ENCODE measurements at regions not wholly inside any gene's neighbourhood (a gene's known extent, or its start where the extent isn't known, plus 50 kb on each side); places are given as distances from the start of the nearest gene placed in this dataset.

DNA sequence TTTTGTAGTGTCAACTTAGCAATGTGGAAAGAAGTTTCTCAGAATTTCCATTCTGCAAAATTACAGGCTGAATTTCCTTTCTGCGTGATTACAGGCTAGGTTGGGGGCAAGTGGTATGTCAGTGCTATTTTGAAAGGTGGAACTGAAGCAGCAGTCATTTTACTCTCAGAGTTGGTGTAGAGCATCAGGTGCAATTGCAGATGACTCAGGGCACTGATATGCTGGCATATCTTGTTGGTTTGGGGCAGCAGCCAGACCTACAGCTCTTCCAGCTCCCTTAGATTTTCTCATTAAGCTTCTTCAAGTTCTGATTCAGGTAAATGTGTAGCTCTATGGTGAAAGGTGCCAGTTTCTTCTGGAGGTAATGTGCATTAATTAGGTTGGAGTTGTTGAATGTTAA, 930.7 kb upstream of the PCDH10 start:
- Histone ChIP-seq H3K9ac (ENCODE audit: low read length) (no peak overlapping the region), H3K79me2 (ENCODE audit: insufficient read depth, low read length) (no peaks in the 10 kb centered on the region), H3K9me2 (ENCODE audit: insufficient read depth) (no peaks in the 10 kb centered on the region), H3K4me2 (ENCODE audit: low read length) (peak overlapping the region; percentile 1; the same call in 1 of the 2 replicates), H3K27me3 (ENCODE audit: insufficient read depth, low read length) (no peaks in the 10 kb centered on the region), H4K20me1 (ENCODE audit: insufficient read depth) (no peaks in the 10 kb centered on the region), H3K4me3 (replicated peaks in 1 of 2; ENCODE audit: low read depth in 1 of 2, low read length in 2 of 2) (no peak overlapping the region), H3K4me1 (ENCODE audit: control insufficient read depth in 1 of 2, insufficient read depth in 2 of 2, low read length in 2 of 2) (peaks cover 0 to 18% of the 10 kb centered on the region in 2 experiments; a peak in 2 of 4 replicates), H3K27ac (ENCODE audit: low read depth, low read length) (no peak overlapping the region), H3K36me3 (ENCODE audit: control insufficient read depth in 1 of 2, insufficient read depth in 2 of 2, low read length in 2 of 2) (no peaks in the 10 kb centered on the region), H3K9me3 (ENCODE audit: control insufficient read depth in 1 of 2, insufficient read depth in 1 of 2, low read depth in 1 of 2, low read length in 2 of 2) (no peaks in the 10 kb centered on the region), H2AFZ (ENCODE audit: low read depth, low read length, poor library complexity, severe bottlenecking) (no peak overlapping the region)
- intact Hi-C loops (cut with micrococcal nuclease) = no loop called here
- BruUV-seq (replicated peaks) = no TSS peak
- ATAC-seq (no peak), DNase-seq (ENCODE audit: low read depth, low spot score) (no peak)
- TF ChIP-seq ZFX (IDR thresholded peaks at IDR 0.05) (no peak), POLR2A (IDR thresholded peaks at IDR 0.05; ENCODE audit: borderline replicate concordance, extremely low read depth, insufficient read depth, insufficient read length) (no peak), YY1 (IDR thresholded peaks at IDR 0.05; ENCODE audit: extremely low read depth, insufficient replicate concordance, low read depth, low read length) (no peak), SP1 (IDR thresholded peaks at IDR 0.05; ENCODE audit: low read depth) (no peak), ZNF274 (IDR thresholded peaks at IDR 0.05; ENCODE audit: low read depth, low read length) (no peak), RAD21 (IDR thresholded peaks at IDR 0.05; ENCODE audit: low read depth) (no peak), SIN3A (IDR thresholded peaks at IDR 0.05; ENCODE audit: low read depth) (no peak)
- TF ChIP-seq, protein P1, sequence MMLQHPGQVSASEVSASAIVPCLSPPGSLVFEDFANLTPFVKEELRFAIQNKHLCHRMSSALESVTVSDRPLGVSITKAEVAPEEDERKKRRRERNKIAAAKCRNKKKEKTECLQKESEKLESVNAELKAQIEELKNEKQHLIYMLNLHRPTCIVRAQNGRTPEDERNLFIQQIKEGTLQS (IDR thresholded peaks at IDR 0.05) = no peak
- ChIA-PET RAD21 (ENCODE audit: low non-redundant PET in 1 of 2, low total read pairs in 2 of 2, uncharacterized antibody in 2 of 2, unreplicated experiment in 2 of 2) (no interaction called here), POLR2A (no interaction called here), CTCF (no interaction called here)

DNA sequence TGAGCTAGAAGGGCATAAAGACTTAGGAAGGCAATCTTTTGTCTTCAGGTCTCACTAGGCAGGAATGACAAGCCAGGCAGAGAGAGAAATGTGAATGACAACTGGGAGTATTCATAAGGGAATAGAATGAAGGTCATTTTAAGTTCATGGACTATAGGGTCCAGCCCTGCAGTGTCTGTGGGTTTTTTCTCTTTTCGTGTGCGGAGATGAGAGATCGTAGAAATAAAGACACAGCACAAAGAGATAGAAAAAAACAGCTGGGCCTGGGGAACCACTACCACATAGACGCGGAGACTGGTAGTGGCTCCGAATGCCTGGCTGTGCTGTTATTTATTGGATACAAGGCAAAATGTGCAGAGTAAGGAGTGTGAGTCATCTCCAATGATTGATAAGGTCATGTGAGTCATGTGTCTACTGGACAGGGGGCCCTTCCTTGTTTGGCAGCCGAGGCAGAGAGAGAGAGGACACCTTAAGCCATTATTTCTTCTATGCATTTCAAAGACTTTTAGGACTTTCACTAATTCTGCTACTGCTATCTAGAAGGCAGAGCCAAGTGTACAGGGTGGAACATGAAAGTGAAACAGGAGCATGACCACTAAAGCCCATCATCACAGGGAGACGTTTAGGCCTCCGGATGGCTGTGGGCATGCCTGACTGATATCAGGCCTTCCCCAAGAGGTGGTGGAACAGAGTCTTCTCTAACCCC, 921.8 kb upstream of the PCDH10 start:
- DNase-seq (ENCODE audit: low read depth, low spot score) (no peak), ATAC-seq (peak; percentile 75)
- H3K4me1 ChIP-seq (ENCODE audit: control insufficient read depth in 1 of 2, insufficient read depth in 2 of 2, low read length in 2 of 2) = peaks cover 0 to 8% of the 10 kb centered on the region in 2 experiments; a peak in 2 of 4 replicates
- no peaks in the 10 kb centered on the region for H3K27me3 ChIP-seq (ENCODE audit: insufficient read depth, low read length)
- H3K4me3 ChIP-seq (replicated peaks in 1 of 2; ENCODE audit: low read depth in 1 of 2, low read length in 2 of 2) = peak overlapping the region; percentile 23 to 41; a peak in 3 of 4 replicates
- TF ChIP-seq, protein P2, sequence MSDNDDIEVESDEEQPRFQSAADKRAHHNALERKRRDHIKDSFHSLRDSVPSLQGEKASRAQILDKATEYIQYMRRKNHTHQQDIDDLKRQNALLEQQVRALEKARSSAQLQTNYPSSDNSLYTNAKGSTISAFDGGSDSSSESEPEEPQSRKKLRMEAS (IDR thresholded peaks at IDR 0.05) = no peak
- no peak for TF ChIP-seq SIN3A (IDR thresholded peaks at IDR 0.05; ENCODE audit: low read depth)
- no peak for TF ChIP-seq ZNF274 (IDR thresholded peaks at IDR 0.05; ENCODE audit: low read depth, low read length)
- no peak for TF ChIP-seq FOSL1 (IDR thresholded peaks at IDR 0.05; ENCODE audit: low read depth)
- no peak for TF ChIP-seq RAD21 (IDR thresholded peaks at IDR 0.05; ENCODE audit: low read depth)
- no peak for TF ChIP-seq EZH2 (IDR thresholded peaks at IDR 0.05)
- no peak for TF ChIP-seq EGR1 (IDR thresholded peaks at IDR 0.05; ENCODE audit: low read depth)
- TF ChIP-seq, protein P3, sequence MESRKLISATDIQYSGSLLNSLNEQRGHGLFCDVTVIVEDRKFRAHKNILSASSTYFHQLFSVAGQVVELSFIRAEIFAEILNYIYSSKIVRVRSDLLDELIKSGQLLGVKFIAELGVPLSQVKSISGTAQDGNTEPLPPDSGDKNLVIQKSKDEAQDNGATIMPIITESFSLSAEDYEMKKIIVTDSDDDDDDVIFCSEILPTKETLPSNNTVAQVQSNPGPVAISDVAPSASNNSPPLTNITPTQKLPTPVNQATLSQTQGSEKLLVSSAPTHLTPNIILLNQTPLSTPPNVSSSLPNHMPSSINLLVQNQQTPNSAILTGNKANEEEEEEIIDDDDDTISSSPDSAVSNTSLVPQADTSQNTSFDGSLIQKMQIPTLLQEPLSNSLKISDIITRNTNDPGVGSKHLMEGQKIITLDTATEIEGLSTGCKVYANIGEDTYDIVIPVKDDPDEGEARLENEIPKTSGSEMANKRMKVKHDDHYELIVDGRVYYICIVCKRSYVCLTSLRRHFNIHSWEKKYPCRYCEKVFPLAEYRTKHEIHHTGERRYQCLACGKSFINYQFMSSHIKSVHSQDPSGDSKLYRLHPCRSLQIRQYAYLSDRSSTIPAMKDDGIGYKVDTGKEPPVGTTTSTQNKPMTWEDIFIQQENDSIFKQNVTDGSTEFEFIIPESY (IDR thresholded peaks at IDR 0.05; ENCODE audit: extremely low read depth, insufficient replicate concordance, low read length) = no peak
- no peak for TF ChIP-seq EZH2phosphoT487 (IDR thresholded peaks at IDR 0.05; ENCODE audit: borderline replicate concordance)
- TF ChIP-seq SP1 (IDR thresholded peaks at IDR 0.05; ENCODE audit: low read depth) = no peak
- TF ChIP-seq, protein P1 (IDR thresholded peaks at IDR 0.05) = no peak
- TF ChIP-seq CBX3 (IDR thresholded peaks at IDR 0.05; ENCODE audit: low read depth) = no peak
- H3K9me2 ChIP-seq (ENCODE audit: insufficient read depth) = no peaks in the 10 kb centered on the region
- H3K79me2 ChIP-seq (ENCODE audit: insufficient read depth, low read length) = no peaks in the 10 kb centered on the region
- peak overlapping the region; percentile 67 for H3K4me2 ChIP-seq (ENCODE audit: low read length)
- no peaks in the 10 kb centered on the region for H3K9me3 ChIP-seq (ENCODE audit: control insufficient read depth in 1 of 2, insufficient read depth in 1 of 2, low read depth in 1 of 2, low read length in 2 of 2)
- H3K9ac ChIP-seq (ENCODE audit: low read length) = no peak overlapping the region
- no peaks in the 10 kb centered on the region for H4K20me1 ChIP-seq (ENCODE audit: insufficient read depth)
- no peaks in the 10 kb centered on the region for H3K36me3 ChIP-seq (ENCODE audit: control insufficient read depth in 1 of 2, insufficient read depth in 2 of 2, low read length in 2 of 2)
- intact Hi-C loops (cut with micrococcal nuclease) = loop anchor here (5.0 kb wide), 1 partner anchor 1135 kb away; no protein-coding TSS in a partner anchor
- ChIA-PET CTCF (interaction anchor here (0.8 kb wide), 1 partner anchor 1131 kb away, joined by 3 read pairs; no protein-coding TSS in a partner anchor), POLR2A (no interaction called here), RAD21 (ENCODE audit: low non-redundant PET in 1 of 2, low total read pairs in 2 of 2, uncharacterized antibody in 2 of 2, unreplicated experiment in 2 of 2) (no interaction called here)
- H2AFZ ChIP-seq (ENCODE audit: low read depth, low read length, poor library complexity, severe bottlenecking) = peak overlapping the region; percentile 79
- H3K27ac ChIP-seq (ENCODE audit: low read depth, low read length) = no peak overlapping the region
- BruUV-seq (replicated peaks) = no TSS peak
